Transverse colon (tissue), 4 donors: ENCODE measurements at regions not wholly inside any gene's neighbourhood (a gene's known extent, or its start where the extent isn't known, plus 50 kb on each side); places are given as distances from the start of the nearest gene placed in this dataset.

Experiments used
- CTCF ChIP-seq, 5 experiments: fragments of 200-600 bp in 3 of 5; fragments of 450-650 bp in 2 of 5; sonication (generic) in 3 of 5; IDR thresholded peaks; 1 replicate in 2 of 5; 2 replicates in 3 of 5; pipeline ENCODE4 v1.5.1; 2016 to 2017; ENCODE audit warnings: antibody characterized with exemption in 5 of 5, inconsistent platforms in 3 of 5, mild to moderate bottlenecking in 2 of 5, moderate library complexity in 1 of 5
- EP300 ChIP-seq: sonication (generic); formaldehyde crosslinking; IDR thresholded peaks from one replicate; pipeline ENCODE4 v1.6.1; 2017; ENCODE audit warnings: antibody characterized with exemption, low read depth
- POLR2A ChIP-seq: fragments of 450-650 bp; IDR thresholded peaks from one replicate; pipeline ENCODE4 v1.6.1; 2016; ENCODE audit warnings: antibody characterized with exemption, mild to moderate bottlenecking, moderate library complexity
- POLR2AphosphoS5 ChIP-seq, 3 donors: sonication (generic); formaldehyde crosslinking; IDR thresholded peaks; one replicate each; pipeline ENCODE4 v1.6.1; 2016; ENCODE audit warnings: antibody characterized with exemption in 3 of 3

GRCh38 chr13:38537051-38537450, 149.8 kb upstream of the FREM2 start:
- TF ChIP-seq POLR2A (no peak), CTCF (IDR thresholded peaks at IDR 0.05) (no peak), POLR2AphosphoS5 (IDR thresholded peaks at IDR 0.05) (no peak), EP300 (no peak)
